Fibroblast of lung (primary cell): ENCODE measurements at regions not wholly inside any gene's neighbourhood (a gene's known extent, or its start where the extent isn't known, plus 50 kb on each side); places are given as distances from the start of the nearest gene placed in this dataset.

Experiments used
- EZH2 ChIP-seq: IDR thresholded peaks from 2 replicates; pipeline ENCODE4 v1.5.1; 2012; ENCODE audit warnings: low read length, control low read depth, mild to moderate bottlenecking; ENCODE audit errors: missing control alignments
- TF ChIP-seq, protein P1 (sequence below), 2 donors: IDR thresholded peaks in 1 of 2; conservative IDR thresholded peaks in 1 of 2; 1 replicate in 1 of 2; 2 replicates in 1 of 2; pipeline ENCODE4 v1.5.1; 2011 to 2012; ENCODE audit warnings: low read length in 2 of 2, control low read depth in 1 of 2, inconsistent platforms in 1 of 2, low read depth in 1 of 2, mild to moderate bottlenecking in 1 of 2

DNA sequence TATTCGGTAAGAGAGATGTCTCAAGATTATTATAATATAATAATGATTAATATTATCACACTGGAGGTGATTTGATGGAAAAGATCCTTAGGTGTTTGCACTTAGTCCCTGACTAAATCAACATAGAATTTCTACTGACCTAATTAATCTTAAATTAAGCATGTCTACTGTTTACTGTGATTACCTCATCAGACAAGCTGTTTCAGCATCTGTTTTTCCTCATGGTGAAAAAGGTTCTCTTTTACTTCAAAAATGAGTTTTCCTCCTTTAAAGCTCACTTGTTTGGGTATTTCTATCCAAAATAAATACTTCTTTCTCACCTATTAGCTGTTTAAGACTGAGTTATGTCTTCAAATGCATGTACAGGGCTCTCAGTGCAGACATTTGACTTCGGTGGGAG, 407.8 kb downstream of the NKX6-1 start:
- TF ChIP-seq, protein P1, sequence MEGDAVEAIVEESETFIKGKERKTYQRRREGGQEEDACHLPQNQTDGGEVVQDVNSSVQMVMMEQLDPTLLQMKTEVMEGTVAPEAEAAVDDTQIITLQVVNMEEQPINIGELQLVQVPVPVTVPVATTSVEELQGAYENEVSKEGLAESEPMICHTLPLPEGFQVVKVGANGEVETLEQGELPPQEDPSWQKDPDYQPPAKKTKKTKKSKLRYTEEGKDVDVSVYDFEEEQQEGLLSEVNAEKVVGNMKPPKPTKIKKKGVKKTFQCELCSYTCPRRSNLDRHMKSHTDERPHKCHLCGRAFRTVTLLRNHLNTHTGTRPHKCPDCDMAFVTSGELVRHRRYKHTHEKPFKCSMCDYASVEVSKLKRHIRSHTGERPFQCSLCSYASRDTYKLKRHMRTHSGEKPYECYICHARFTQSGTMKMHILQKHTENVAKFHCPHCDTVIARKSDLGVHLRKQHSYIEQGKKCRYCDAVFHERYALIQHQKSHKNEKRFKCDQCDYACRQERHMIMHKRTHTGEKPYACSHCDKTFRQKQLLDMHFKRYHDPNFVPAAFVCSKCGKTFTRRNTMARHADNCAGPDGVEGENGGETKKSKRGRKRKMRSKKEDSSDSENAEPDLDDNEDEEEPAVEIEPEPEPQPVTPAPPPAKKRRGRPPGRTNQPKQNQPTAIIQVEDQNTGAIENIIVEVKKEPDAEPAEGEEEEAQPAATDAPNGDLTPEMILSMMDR (conservative IDR thresholded peaks at IDR 0.05 in 1 of 2, IDR thresholded peaks at IDR 0.05 in 1 of 2; ENCODE audit: low read depth in 1 of 2, low read length in 2 of 2) = no peak
- TF ChIP-seq EZH2 = no peak
